ENCODE measurements at regions not wholly inside any gene's neighbourhood (a gene's known extent, or its start where the extent isn't known, plus 50 kb on each side); places are given as distances from the start of the nearest gene placed in this dataset.
"Not testable (repeated sequence)": the region's sequence is repeated elsewhere in the genome, so short reads cannot be mapped to it uniquely, and the experiment has no call there.

GRCh38 chr1:223948041-223948440, 102.3 kb upstream of the TP53BP2 start:
- not testable (repeated sequence) for TF ChIP-seq CTCF (IDR thresholded peaks at IDR 0.05; ENCODE audit: low read depth, low read length, poor library complexity, severe bottlenecking); EZH2phosphoT487 (IDR thresholded peaks at IDR 0.05; ENCODE audit: borderline replicate concordance, low read length)
